ENCODE measurements at regions not wholly inside any gene's neighbourhood (a gene's known extent, or its start where the extent isn't known, plus 50 kb on each side); places are given as distances from the start of the nearest gene placed in this dataset.

- no peak for FAIRE-seq
- Histone ChIP-seq H3K79me2 (ENCODE audit: control insufficient read depth, insufficient read depth, low read length) (no peaks in the 10 kb centered on the region), H4K20me1 (ENCODE audit: control insufficient read depth, insufficient read depth) (no peaks in the 10 kb centered on the region), H3K4me1 (ENCODE audit: control insufficient read depth, insufficient read depth, low read length) (no peaks in the 10 kb centered on the region), H3K4me3 (no peak overlapping the region), H3K9ac (ENCODE audit: control insufficient read depth, insufficient read depth, low read length) (no peak overlapping the region), H3K4me2 (ENCODE audit: control insufficient read depth, insufficient read depth) (no peak overlapping the region), H3K9me3 (replicated peaks; ENCODE audit: control insufficient read depth, insufficient read depth, low read length) (no peaks in the 10 kb centered on the region), H2AFZ (ENCODE audit: control insufficient read depth, low read depth, low read length) (no peak overlapping the region), H3K27me3 (replicated peaks in 1 of 2; ENCODE audit: control insufficient read depth in 2 of 2, insufficient read depth in 2 of 2, low read length in 1 of 2) (no peaks in the 10 kb centered on the region), H3K27ac (ENCODE audit: control insufficient read depth, insufficient read depth) (no peak overlapping the region), H3K36me3 (ENCODE audit: control insufficient read depth in 2 of 2, insufficient read depth in 2 of 2, low read length in 1 of 2) (no peaks in the 10 kb centered on the region)
- RAD21 ChIA-PET (ENCODE audit: unreplicated experiment): no interaction called here
- intact Hi-C loops (cut with micrococcal nuclease; ENCODE audit: unreplicated experiment): no loop called here
- no TSS peak for BruUV-seq (replicated peaks)
- SMC1A ChIA-PET (ENCODE audit: uncharacterized antibody, unreplicated experiment): no interaction called here
- in situ Hi-C loops (cut with MboI): no loop called here
- WGBS (ENCODE audit: insufficient coverage, insufficient replicate concordance, low lambda C conversion rate, missing lambda C conversion rate): 0% methylated on average over 2 of the region's 2 CpGs
- no peak for DNase-seq (ENCODE audit: low read depth, low spot score)
- POLR2A ChIA-PET: no interaction called here
- no peak for ATAC-seq
- CTCF ChIA-PET: no interaction called here
- TF ChIP-seq SREBF2 (IDR thresholded peaks at IDR 0.05; ENCODE audit: low read length) (no peak), BCL11A (IDR thresholded peaks at IDR 0.05; ENCODE audit: low read depth, low read length) (no peak), BACH1 (IDR thresholded peaks at IDR 0.05; ENCODE audit: borderline replicate concordance) (no peak), MEF2A (IDR thresholded peaks at IDR 0.05; ENCODE audit: insufficient read depth, low read depth, low read length) (no peak), PAX5 (IDR thresholded peaks at IDR 0.05; ENCODE audit: borderline replicate concordance, low read depth, low read length) (no peak), BRCA1 (IDR thresholded peaks at IDR 0.05; ENCODE audit: low read depth, low read length) (no peak), MYB (IDR thresholded peaks at IDR 0.05; ENCODE audit: borderline replicate concordance, low read depth, low read length) (no peak), MTA3 (IDR thresholded peaks at IDR 0.05; ENCODE audit: borderline replicate concordance, low read length) (no peak), ZZZ3 (IDR thresholded peaks at IDR 0.05; ENCODE audit: control insufficient read depth, insufficient read length, low read depth) (no peak), KLF5 (IDR thresholded peaks at IDR 0.05; ENCODE audit: partially characterized antibody) (no peak), IRF4 (IDR thresholded peaks at IDR 0.05; ENCODE audit: low read depth, low read length) (no peak), RELB (IDR thresholded peaks at IDR 0.05; ENCODE audit: low read depth) (no peak), RBBP5 (conservative IDR thresholded peaks at IDR 0.05) (no peak), BHLHE40 (IDR thresholded peaks at IDR 0.05; ENCODE audit: borderline replicate concordance in 1 of 2, low read depth in 2 of 2, low read length in 1 of 2) (no peak), ZBED1 (IDR thresholded peaks at IDR 0.05; ENCODE audit: borderline replicate concordance) (no peak), FOXK2 (IDR thresholded peaks at IDR 0.05) (no peak), NBN (IDR thresholded peaks at IDR 0.05) (no peak)
- TF ChIP-seq, protein P1, sequence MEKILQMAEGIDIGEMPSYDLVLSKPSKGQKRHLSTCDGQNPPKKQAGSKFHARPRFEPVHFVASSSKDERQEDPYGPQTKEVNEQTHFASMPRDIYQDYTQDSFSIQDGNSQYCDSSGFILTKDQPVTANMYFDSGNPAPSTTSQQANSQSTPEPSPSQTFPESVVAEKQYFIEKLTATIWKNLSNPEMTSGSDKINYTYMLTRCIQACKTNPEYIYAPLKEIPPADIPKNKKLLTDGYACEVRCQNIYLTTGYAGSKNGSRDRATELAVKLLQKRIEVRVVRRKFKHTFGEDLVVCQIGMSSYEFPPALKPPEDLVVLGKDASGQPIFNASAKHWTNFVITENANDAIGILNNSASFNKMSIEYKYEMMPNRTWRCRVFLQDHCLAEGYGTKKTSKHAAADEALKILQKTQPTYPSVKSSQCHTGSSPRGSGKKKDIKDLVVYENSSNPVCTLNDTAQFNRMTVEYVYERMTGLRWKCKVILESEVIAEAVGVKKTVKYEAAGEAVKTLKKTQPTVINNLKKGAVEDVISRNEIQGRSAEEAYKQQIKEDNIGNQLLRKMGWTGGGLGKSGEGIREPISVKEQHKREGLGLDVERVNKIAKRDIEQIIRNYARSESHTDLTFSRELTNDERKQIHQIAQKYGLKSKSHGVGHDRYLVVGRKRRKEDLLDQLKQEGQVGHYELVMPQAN (conservative IDR thresholded peaks at IDR 0.05): no peak
These were observed 292.2 kb downstream of the CDH11 start for GRCh38 chr16:64829678-64830077.
